Activated T-cell treated with anti-CD3 and anti-CD28 coated beads for 24 hours (primary cell): ENCODE measurements at regions not wholly inside any gene's neighbourhood (a gene's known extent, or its start where the extent isn't known, plus 50 kb on each side); places are given as distances from the start of the nearest gene placed in this dataset.

Experiments used
- DNase-seq: peaks from one replicate; pipeline ENCODE4 v3.0.0-alpha.2; 2020; ENCODE audit warnings: low read depth

- DNase-seq, result no peak
These were observed 176.3 kb downstream of the ZNF621 start for GRCh38 chr3:40701016-40701588.

GRCh38 chr3:40704224-40704623 lies 179.5 kb downstream of the ZNF621 start:
- DNase-seq, result no peak

GRCh38 chr3:40705663-40706062 lies 180.9 kb downstream of the ZNF621 start:
- DNase-seq, result no peak

GRCh38 chr3:40713306-40713705 lies 188.5 kb downstream of the ZNF621 start:
- DNase-seq, result no peak

- DNase-seq, result no peak
These were observed 189.0 kb downstream of the ZNF621 start for GRCh38 chr3:40713795-40714194.

- no peak for DNase-seq
These were observed 190.1 kb downstream of the ZNF621 start for GRCh38 chr3:40714771-40715345.

GRCh38 chr3:40715551-40715950 lies 190.8 kb downstream of the ZNF621 start:
- no peak for DNase-seq

- DNase-seq, result no peak
These were observed 192.7 kb downstream of the ZNF621 start for GRCh38 chr3:40717471-40717870.

GRCh38 chr3:40718209-40718608 lies 193.4 kb downstream of the ZNF621 start:
- no peak for DNase-seq

GRCh38 chr3:40718681-40719080 lies 193.9 kb downstream of the ZNF621 start:
- DNase-seq, result no peak

GRCh38 chr3:40719660-40720287 lies 195.0 kb downstream of the ZNF621 start:
- no peak for DNase-seq

GRCh38 chr3:40720341-40720740 lies 195.6 kb downstream of the ZNF621 start:
- DNase-seq, result no peak

GRCh38 chr3:40720863-40721262 lies 196.1 kb downstream of the ZNF621 start:
- no peak for DNase-seq

GRCh38 chr3:40723083-40723660 lies 198.4 kb downstream of the ZNF621 start:
- DNase-seq, result no peak

- no peak for DNase-seq
These were observed 200.3 kb downstream of the ZNF621 start for GRCh38 chr3:40725031-40725430.

- no peak for DNase-seq
These were observed 206.7 kb downstream of the ZNF621 start for GRCh38 chr3:40731445-40731844.

- no peak for DNase-seq
These were observed 212.2 kb downstream of the ZNF621 start for GRCh38 chr3:40736943-40737342.

GRCh38 chr3:40737343-40737742 lies 212.6 kb downstream of the ZNF621 start:
- DNase-seq, result no peak

- no peak for DNase-seq
These were observed 215.2 kb downstream of the ZNF621 start for GRCh38 chr3:40739971-40740370.

GRCh38 chr3:40741729-40742128 lies 217.0 kb downstream of the ZNF621 start:
- no peak for DNase-seq

GRCh38 chr3:40745381-40746106 lies 220.8 kb downstream of the ZNF621 start:
- no peak for DNase-seq

- DNase-seq, result no peak
These were observed 226.9 kb downstream of the ZNF621 start for GRCh38 chr3:40751666-40752065.

- no peak for DNase-seq
These were observed 227.7 kb downstream of the ZNF621 start for GRCh38 chr3:40752492-40752891.
